ENCODE measurements at regions not wholly inside any gene's neighbourhood (a gene's known extent, or its start where the extent isn't known, plus 50 kb on each side); places are given as distances from the start of the nearest gene placed in this dataset.

- no peaks in the 10 kb centered on the region for H3K4me1 ChIP-seq (ENCODE audit: control insufficient read depth, insufficient read depth, low read length)
- ATAC-seq (no peak), FAIRE-seq (no peak), DNase-seq (ENCODE audit: low read depth, low spot score) (no peak)
- no peak overlapping the region for H3K4me2 ChIP-seq (ENCODE audit: control insufficient read depth, insufficient read depth)
- ChIA-PET POLR2A (no interaction called here), SMC1A (ENCODE audit: uncharacterized antibody, unreplicated experiment) (no interaction called here), CTCF (no interaction called here), RAD21 (ENCODE audit: unreplicated experiment) (no interaction called here)
- H3K9ac ChIP-seq (ENCODE audit: control insufficient read depth, insufficient read depth, low read length): no peak overlapping the region
- H2AFZ ChIP-seq (ENCODE audit: control insufficient read depth, low read depth, low read length): no peak overlapping the region
- TF ChIP-seq MAX (IDR thresholded peaks at IDR 0.05; ENCODE audit: low read depth, low read length) (no peak), BCLAF1 (IDR thresholded peaks at IDR 0.05) (no peak), CHD2 (IDR thresholded peaks at IDR 0.05; ENCODE audit: borderline replicate concordance, low read depth, low read length) (no peak), ZNF622 (IDR thresholded peaks at IDR 0.05) (no peak), TARDBP (IDR thresholded peaks at IDR 0.05; ENCODE audit: borderline replicate concordance) (no peak), SUZ12 (IDR thresholded peaks at IDR 0.05; ENCODE audit: unreplicated experiment) (no peak), ZBTB11 (CRISPR knock-in tag; IDR thresholded peaks at IDR 0.05) (no peak), YBX1 (IDR thresholded peaks at IDR 0.05) (no peak), PAX8 (IDR thresholded peaks at IDR 0.05) (no peak), GABPA (IDR thresholded peaks at IDR 0.05; ENCODE audit: low read depth) (no peak), IRF4 (IDR thresholded peaks at IDR 0.05; ENCODE audit: low read depth, low read length) (no peak), RB1 (IDR thresholded peaks at IDR 0.05; ENCODE audit: borderline replicate concordance) (no peak), CREB1 (IDR thresholded peaks at IDR 0.05; ENCODE audit: low read depth) (no peak), STAT1 (conservative IDR thresholded peaks at IDR 0.05) (no peak), ZNF217 (IDR thresholded peaks at IDR 0.05) (no peak), CBX5 (IDR thresholded peaks at IDR 0.05; ENCODE audit: low read depth) (no peak), PAX5 (IDR thresholded peaks at IDR 0.05; ENCODE audit: borderline replicate concordance, low read depth, low read length) (no peak), ZNF274 (IDR thresholded peaks at IDR 0.05; ENCODE audit: insufficient read depth, insufficient read length) (no peak)
- no peaks in the 10 kb centered on the region for H3K79me2 ChIP-seq (ENCODE audit: control insufficient read depth, insufficient read depth, low read length)
- in situ Hi-C loops (cut with MboI) (no loop called here), intact Hi-C loops (cut with micrococcal nuclease; ENCODE audit: unreplicated experiment) (no loop called here)
- no peaks in the 10 kb centered on the region for H3K27me3 ChIP-seq (replicated peaks in 1 of 2; ENCODE audit: control insufficient read depth in 2 of 2, insufficient read depth in 2 of 2, low read length in 1 of 2)
- H3K4me3 ChIP-seq: no peak overlapping the region
- H4K20me1 ChIP-seq (ENCODE audit: control insufficient read depth, insufficient read depth): no peaks in the 10 kb centered on the region
- H3K36me3 ChIP-seq (ENCODE audit: control insufficient read depth in 2 of 2, insufficient read depth in 2 of 2, low read length in 1 of 2): no peaks in the 10 kb centered on the region
- H3K27ac ChIP-seq (ENCODE audit: control insufficient read depth, insufficient read depth): no peak overlapping the region
- H3K9me3 ChIP-seq (replicated peaks; ENCODE audit: control insufficient read depth, insufficient read depth, low read length): no peaks in the 10 kb centered on the region
- no TSS peak for BruUV-seq (replicated peaks)
Measured at GRCh38 chr10:58028597-58029366, 238.9 kb downstream of the IPMK start.

Measured in GM12878 (cell line).